HL-60 (cell line): ENCODE measurements at regions not wholly inside any gene's neighbourhood (a gene's known extent, or its start where the extent isn't known, plus 50 kb on each side); places are given as distances from the start of the nearest gene placed in this dataset.

Experiments
- DNase-seq, 2 experiments: peaks; one replicate each; pipeline ENCODE4 v3.0.0-alpha.2; 2010 to 2020; ENCODE audit warnings: low read depth in 1 of 2, low spot score in 1 of 2
- H3K27ac ChIP-seq: fragments of 250-450 bp; sonication (Bioruptor Pico); replicated peaks from 2 replicates; pipeline ENCODE4 v1.5.1; 2020; ENCODE audit warnings: mild to moderate bottlenecking, moderate library complexity
- H3K27me3 ChIP-seq: fragments of 250-450 bp; sonication (Bioruptor Pico); 2 replicates; pipeline ENCODE4 v1.5.1; 2021; ENCODE audit warnings: mild to moderate bottlenecking, moderate library complexity; ENCODE audit not compliant: insufficient read depth, poor library complexity, severe bottlenecking
- H3K4me3 ChIP-seq: replicated peaks from 2 replicates; pipeline ENCODE4 v1.5.1; 2011; ENCODE audit warnings: mild to moderate bottlenecking, control low read depth, low read length; ENCODE audit not compliant: insufficient read depth
- GABPA ChIP-seq: IDR thresholded peaks from 2 replicates; pipeline ENCODE4 v1.6.1; 2012; ENCODE audit warnings: low read depth
- POLR2AphosphoS5 ChIP-seq: IDR thresholded peaks from 2 replicates; pipeline ENCODE4 v1.6.1; 2012; ENCODE audit warnings: low read depth
- SPI1 ChIP-seq: IDR thresholded peaks from 2 replicates; pipeline ENCODE4 v1.6.1; 2012; ENCODE audit warnings: low read depth, mild to moderate bottlenecking, borderline replicate concordance
- TF ChIP-seq, protein P1 (sequence below): IDR thresholded peaks from one replicate; pipeline ENCODE4 v1.5.1; 2011; ENCODE audit warnings: low read length, control low read depth, inconsistent platforms; ENCODE audit not compliant: insufficient read depth
- TF ChIP-seq, protein P2 (sequence below): IDR thresholded peaks from 2 replicates; pipeline ENCODE4 v1.6.1; 2012; ENCODE audit warnings: low read depth; ENCODE audit not compliant: insufficient replicate concordance

DNA sequence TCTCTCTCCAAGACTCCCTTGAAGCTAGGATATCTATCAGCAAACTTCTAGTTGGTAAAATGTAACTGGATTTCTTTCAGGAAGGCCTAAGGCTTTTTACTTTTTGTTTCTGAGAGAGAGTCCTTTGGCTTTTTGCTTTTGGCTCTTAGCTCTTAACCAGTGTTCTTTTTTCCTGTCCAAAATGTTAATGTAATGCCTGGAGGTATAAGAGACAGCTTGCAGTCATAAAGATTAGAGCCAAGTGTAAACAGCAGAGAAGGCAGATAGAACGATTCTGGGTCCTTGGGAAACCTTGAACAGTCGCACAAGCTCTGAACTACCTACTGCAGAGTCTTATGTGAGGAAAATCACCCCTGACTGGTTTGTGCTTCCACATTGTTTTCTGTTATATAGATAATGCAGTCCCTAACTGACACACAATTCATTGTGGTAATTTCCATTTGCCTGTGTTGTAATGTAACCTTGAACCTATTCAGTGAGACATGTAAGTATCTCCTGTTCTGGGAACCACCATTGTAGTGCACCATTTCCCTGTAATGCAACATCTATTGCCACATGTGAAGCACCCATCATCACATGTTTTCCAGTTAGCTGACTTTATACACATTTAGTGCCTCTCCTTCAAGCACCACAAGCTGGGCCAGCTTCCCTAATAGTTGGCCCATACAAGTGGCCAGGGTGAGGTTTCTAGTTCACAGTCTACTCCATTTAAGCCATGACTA is 1311.9 kb downstream of the ROBO1 start:
- Histone ChIP-seq H3K27me3 (no peaks in the 10 kb centered on the region), H3K27ac (no peak overlapping the region), H3K4me3 (no peak overlapping the region)
- TF ChIP-seq SPI1: no peak
- no peak for TF ChIP-seq POLR2AphosphoS5
- TF ChIP-seq, protein P1, sequence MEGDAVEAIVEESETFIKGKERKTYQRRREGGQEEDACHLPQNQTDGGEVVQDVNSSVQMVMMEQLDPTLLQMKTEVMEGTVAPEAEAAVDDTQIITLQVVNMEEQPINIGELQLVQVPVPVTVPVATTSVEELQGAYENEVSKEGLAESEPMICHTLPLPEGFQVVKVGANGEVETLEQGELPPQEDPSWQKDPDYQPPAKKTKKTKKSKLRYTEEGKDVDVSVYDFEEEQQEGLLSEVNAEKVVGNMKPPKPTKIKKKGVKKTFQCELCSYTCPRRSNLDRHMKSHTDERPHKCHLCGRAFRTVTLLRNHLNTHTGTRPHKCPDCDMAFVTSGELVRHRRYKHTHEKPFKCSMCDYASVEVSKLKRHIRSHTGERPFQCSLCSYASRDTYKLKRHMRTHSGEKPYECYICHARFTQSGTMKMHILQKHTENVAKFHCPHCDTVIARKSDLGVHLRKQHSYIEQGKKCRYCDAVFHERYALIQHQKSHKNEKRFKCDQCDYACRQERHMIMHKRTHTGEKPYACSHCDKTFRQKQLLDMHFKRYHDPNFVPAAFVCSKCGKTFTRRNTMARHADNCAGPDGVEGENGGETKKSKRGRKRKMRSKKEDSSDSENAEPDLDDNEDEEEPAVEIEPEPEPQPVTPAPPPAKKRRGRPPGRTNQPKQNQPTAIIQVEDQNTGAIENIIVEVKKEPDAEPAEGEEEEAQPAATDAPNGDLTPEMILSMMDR: no peak
- TF ChIP-seq GABPA: no peak
- TF ChIP-seq, protein P2, sequence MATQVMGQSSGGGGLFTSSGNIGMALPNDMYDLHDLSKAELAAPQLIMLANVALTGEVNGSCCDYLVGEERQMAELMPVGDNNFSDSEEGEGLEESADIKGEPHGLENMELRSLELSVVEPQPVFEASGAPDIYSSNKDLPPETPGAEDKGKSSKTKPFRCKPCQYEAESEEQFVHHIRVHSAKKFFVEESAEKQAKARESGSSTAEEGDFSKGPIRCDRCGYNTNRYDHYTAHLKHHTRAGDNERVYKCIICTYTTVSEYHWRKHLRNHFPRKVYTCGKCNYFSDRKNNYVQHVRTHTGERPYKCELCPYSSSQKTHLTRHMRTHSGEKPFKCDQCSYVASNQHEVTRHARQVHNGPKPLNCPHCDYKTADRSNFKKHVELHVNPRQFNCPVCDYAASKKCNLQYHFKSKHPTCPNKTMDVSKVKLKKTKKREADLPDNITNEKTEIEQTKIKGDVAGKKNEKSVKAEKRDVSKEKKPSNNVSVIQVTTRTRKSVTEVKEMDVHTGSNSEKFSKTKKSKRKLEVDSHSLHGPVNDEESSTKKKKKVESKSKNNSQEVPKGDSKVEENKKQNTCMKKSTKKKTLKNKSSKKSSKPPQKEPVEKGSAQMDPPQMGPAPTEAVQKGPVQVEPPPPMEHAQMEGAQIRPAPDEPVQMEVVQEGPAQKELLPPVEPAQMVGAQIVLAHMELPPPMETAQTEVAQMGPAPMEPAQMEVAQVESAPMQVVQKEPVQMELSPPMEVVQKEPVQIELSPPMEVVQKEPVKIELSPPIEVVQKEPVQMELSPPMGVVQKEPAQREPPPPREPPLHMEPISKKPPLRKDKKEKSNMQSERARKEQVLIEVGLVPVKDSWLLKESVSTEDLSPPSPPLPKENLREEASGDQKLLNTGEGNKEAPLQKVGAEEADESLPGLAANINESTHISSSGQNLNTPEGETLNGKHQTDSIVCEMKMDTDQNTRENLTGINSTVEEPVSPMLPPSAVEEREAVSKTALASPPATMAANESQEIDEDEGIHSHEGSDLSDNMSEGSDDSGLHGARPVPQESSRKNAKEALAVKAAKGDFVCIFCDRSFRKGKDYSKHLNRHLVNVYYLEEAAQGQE: no peak
- DNase-seq: no peak

DNA sequence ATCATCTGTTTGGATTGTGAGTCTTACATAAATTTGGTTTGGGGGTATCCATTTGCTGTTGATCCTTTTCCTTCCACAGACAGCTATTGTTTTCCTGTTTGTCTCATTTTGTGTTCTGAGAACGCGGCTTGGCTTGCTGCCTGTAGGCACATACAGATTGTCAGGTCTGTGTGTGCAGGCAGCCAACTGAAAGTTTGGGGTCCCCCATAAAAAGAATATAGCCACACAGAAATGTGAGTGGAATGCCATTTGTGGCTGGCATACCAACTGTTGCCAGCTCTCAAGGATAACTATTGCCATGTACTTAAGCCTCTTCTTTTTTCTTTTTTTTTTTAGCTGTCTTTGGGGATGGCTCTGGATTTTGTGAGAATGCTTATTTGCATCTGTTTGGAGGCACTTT is 1308.0 kb downstream of the ROBO1 start:
- H3K27me3 ChIP-seq: no peaks in the 10 kb centered on the region
- H3K27ac ChIP-seq: no peak overlapping the region
- H3K4me3 ChIP-seq: no peak overlapping the region
- DNase-seq: no peak
- TF ChIP-seq, protein P2: no peak
- TF ChIP-seq POLR2AphosphoS5 (no peak), GABPA (no peak), SPI1 (no peak)
- TF ChIP-seq, protein P1: no peak

DNA sequence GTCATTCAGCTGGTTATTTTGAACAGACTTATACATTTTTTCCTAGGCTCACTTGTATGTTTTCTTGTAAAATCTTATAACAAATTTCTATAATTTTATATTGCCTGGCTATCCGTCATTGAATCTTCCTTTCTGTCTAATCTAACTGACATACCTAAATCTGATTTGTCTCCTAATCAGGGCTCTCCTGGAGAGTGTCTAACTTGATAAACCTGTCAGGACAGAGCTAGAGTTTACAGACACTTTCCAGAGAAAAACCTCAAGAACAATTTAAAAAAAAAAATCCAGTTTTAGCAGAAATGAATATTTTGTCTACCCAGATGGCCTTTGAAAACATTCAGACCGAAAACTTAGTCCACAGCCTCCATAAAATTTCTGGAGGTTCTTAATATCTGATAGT is 1305.8 kb downstream of the ROBO1 start:
- Histone ChIP-seq H3K4me3 (no peak overlapping the region), H3K27ac (no peak overlapping the region), H3K27me3 (no peaks in the 10 kb centered on the region)
- no peak for TF ChIP-seq POLR2AphosphoS5
- TF ChIP-seq, protein P2: no peak
- TF ChIP-seq, protein P1: no peak
- TF ChIP-seq GABPA: no peak
- TF ChIP-seq SPI1: no peak
- DNase-seq: no peak
